NCI-H526 treated with DMSO at 0.1 percent for 48 hours (cell line): ENCODE measurements at regions not wholly inside any gene's neighbourhood (a gene's known extent, or its start where the extent isn't known, plus 50 kb on each side); places are given as distances from the start of the nearest gene placed in this dataset.

Experiments used
- DNase-seq: peaks from one replicate; lab custom pipeline; 2025; lab: John Stamatoyannopoulos, UW

- DNase-seq: no peak
Measured at GRCh38 chr11:23679041-23679440, 817.8 kb upstream of the LUZP2 start.

DNA sequence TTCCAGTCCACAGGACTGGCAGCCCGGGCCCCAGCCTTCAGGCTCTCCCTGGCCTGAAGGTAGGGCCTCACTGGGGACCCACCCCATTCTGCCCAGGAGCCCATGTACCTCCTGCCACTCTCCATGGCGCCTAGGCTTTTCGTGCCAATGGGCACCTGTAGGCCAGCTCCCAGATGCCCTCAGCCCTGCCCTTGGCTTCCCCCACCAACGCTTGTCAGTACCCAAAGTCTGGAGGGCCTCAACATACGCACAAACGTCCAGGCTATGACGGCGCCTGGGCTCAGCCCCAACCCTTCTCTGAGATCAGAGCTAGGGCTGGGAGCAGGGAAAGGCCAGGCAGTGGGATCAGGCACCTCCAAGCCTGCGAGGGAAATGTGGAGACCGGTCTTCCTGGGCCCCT lies 816.9 kb upstream of the LUZP2 start:
- DNase-seq: no peak

- no peak for DNase-seq
Measured at GRCh38 chr11:23680488-23681230, 816.2 kb upstream of the LUZP2 start.

GRCh38 chr11:23684701-23685100 lies 812.2 kb upstream of the LUZP2 start:
- no peak for DNase-seq

DNA sequence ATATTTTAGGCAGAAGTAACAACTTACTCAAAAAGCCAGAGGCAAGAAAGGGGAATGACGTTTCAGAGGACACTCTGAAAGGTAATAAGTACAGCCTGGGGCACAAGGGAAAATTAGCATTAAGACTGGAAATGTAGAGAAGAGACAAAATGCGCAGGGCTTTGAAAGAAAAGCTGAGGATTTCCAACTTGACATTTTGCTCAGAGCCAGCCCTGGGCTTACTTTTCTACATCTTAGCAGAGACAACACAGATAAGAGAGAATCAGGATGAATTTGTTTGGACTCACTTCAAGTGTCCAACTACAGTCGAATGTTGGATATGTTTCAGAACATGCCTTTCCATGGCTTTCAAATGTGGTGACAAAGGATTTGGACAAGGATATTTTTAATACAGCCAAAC lies 808.9 kb upstream of the LUZP2 start:
- no peak for DNase-seq

DNA sequence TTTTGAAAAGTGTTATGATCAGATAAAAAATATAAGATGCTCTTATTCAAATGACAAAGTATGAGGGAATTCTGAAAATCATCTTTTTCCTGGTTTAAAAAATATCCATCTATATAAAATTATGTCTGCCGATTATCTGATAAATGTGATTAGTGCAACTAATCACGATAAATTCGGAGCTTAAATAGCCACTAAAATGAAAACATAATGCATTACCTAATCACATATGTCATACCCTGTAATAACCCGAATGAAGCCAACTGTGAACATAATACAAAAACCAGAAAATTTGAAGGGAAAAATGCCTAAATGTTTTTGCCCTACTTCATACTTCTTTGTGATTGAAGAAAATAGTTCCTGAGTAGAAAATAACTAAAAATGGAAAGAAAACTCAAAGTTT lies 808.4 kb upstream of the LUZP2 start:
- DNase-seq: no peak

- no peak for DNase-seq
Measured at GRCh38 chr11:23688835-23689234, 808.0 kb upstream of the LUZP2 start.

GRCh38 chr11:23696688-23697415 lies 800.0 kb upstream of the LUZP2 start:
- no peak for DNase-seq

- no peak for DNase-seq
Measured at GRCh38 chr11:23704183-23704582, 792.7 kb upstream of the LUZP2 start.

GRCh38 chr11:23711981-23712380 lies 784.9 kb upstream of the LUZP2 start:
- no peak for DNase-seq

- DNase-seq: no peak
Measured at GRCh38 chr11:23719016-23719415, 777.8 kb upstream of the LUZP2 start.

GRCh38 chr11:23723861-23724260 lies 773.0 kb upstream of the LUZP2 start:
- DNase-seq: no peak

DNA sequence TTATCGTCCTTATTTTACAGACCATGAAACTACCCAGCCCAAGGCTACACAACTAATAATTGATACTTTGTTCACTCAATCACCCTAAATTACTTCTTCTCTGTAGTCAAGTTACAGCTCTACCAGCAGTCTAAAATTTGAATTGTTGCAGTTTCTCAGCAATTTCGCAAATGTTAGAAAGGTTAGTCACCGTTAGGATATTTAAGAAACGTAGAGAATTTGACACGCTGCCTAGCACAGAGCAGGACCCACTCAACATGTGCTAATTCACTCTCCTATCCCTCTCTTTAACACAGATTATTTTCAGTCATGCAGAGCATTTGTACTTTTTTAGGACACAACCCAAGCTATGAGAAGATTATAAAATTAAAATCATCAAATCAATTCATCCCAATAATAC lies 771.1 kb upstream of the LUZP2 start:
- DNase-seq: no peak

GRCh38 chr11:23727387-23727786 lies 769.5 kb upstream of the LUZP2 start:
- DNase-seq: no peak

- DNase-seq: no peak
Measured at GRCh38 chr11:23727794-23728193, 769.1 kb upstream of the LUZP2 start.

DNA sequence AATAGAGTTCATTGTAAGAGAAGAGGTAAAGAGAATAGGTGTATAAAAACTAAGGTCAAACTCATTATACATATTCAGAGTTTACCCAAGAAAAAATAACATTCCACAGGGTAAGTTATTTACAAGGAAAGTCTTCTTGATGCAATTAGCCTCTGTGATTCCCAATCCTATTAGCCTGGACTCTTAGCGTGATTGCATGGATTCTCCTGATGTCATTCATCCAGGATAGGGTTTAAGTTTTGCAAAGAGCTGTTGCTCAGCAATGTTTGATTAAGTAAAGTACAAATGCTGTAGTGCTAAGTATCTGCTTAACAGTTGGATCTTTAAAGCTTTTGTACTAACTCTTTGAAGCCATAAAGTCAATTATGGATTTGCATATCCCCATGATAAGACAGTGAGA lies 767.8 kb upstream of the LUZP2 start:
- DNase-seq: peak; percentile 43

GRCh38 chr11:23730307-23730998 lies 766.4 kb upstream of the LUZP2 start:
- peak; percentile 11 for DNase-seq

GRCh38 chr11:23732026-23732425 lies 764.8 kb upstream of the LUZP2 start:
- no peak for DNase-seq

GRCh38 chr11:23746896-23747295 lies 750.0 kb upstream of the LUZP2 start:
- no peak for DNase-seq

DNA sequence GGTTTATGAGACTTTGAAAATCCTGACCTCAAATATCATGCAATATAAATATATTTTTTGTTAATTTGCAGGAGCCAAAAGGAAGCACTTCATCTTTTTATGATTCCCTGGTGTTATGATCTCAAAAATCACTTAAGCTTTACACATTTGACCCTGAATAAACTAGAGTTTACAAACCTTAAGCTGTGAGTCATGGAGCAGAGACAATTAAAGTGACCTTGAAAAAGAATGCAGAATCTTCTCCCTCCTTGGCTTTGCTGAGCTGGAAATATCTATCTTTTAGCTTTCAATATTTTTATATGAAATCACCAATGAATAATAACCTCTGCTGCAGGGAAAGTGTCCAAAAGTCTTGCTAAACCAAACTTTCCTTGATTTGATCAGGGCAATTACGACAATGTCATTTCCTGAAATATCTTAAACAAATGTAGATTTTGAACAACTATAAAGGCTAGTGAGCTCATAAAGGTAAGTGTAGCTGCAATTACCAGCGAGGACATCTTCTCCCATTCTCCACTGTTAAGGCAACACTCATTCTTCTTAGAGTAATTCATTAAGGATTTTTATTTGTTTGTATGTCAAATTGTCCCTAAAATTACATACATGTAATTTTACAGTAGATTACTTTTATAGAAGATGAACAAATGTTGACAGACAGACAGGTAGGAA lies 747.0 kb upstream of the LUZP2 start:
- no peak for DNase-seq

- no peak for DNase-seq
Measured at GRCh38 chr11:23751280-23751679, 745.6 kb upstream of the LUZP2 start.

- no peak for DNase-seq
Measured at GRCh38 chr11:23755076-23755475, 741.8 kb upstream of the LUZP2 start.

GRCh38 chr11:23755769-23756168 lies 741.1 kb upstream of the LUZP2 start:
- DNase-seq: no peak
